ENCODE measurements at regions not wholly inside any gene's neighbourhood (a gene's known extent, or its start where the extent isn't known, plus 50 kb on each side); places are given as distances from the start of the nearest gene placed in this dataset.
A peak's percentile ranks its signal among the peaks of the same experiment; 100 is the strongest.

GRCh38 chr11:81744336-81745116 is 989.1 kb downstream of the FAM181B start:
- DNase-seq (ENCODE audit: low read depth in 1 of 2, low spot score in 1 of 2) = no peak
- no peak for TF ChIP-seq JUND (IDR thresholded peaks at IDR 0.05; ENCODE audit: low read depth)
- in situ Hi-C loops (cut with HindIII; ENCODE audit: low pct_unique_long_range_greater_than_20kb, low sequenced_read_pairs) = no loop called here

GRCh38 chr11:81725701-81726100 is 1008.0 kb downstream of the FAM181B start:
- in situ Hi-C loops (cut with HindIII; ENCODE audit: low pct_unique_long_range_greater_than_20kb, low sequenced_read_pairs) = no loop called here
- TF ChIP-seq JUND (IDR thresholded peaks at IDR 0.05; ENCODE audit: low read depth) = no peak
- no peak for DNase-seq (ENCODE audit: low read depth in 1 of 2, low spot score in 1 of 2)

GRCh38 chr11:81717695-81718094 is 1016.0 kb downstream of the FAM181B start:
- TF ChIP-seq JUND (IDR thresholded peaks at IDR 0.05; ENCODE audit: low read depth) = no peak
- no peak for DNase-seq (ENCODE audit: low read depth in 1 of 2, low spot score in 1 of 2)
- in situ Hi-C loops (cut with HindIII; ENCODE audit: low pct_unique_long_range_greater_than_20kb, low sequenced_read_pairs) = no loop called here

- no peak for TF ChIP-seq JUND (IDR thresholded peaks at IDR 0.05; ENCODE audit: low read depth)
- in situ Hi-C loops (cut with HindIII; ENCODE audit: low pct_unique_long_range_greater_than_20kb, low sequenced_read_pairs) = no loop called here
- DNase-seq (ENCODE audit: low read depth in 1 of 2, low spot score in 1 of 2) = no peak
Measured at GRCh38 chr11:81707881-81708280, 1025.8 kb downstream of the FAM181B start.

- no peak for TF ChIP-seq JUND (IDR thresholded peaks at IDR 0.05; ENCODE audit: low read depth)
- in situ Hi-C loops (cut with HindIII; ENCODE audit: low pct_unique_long_range_greater_than_20kb, low sequenced_read_pairs) = no loop called here
Measured at GRCh38 chr11:81705283-81705682, 1028.4 kb downstream of the FAM181B start.

GRCh38 chr11:81700076-81700475 is 1033.6 kb downstream of the FAM181B start:
- in situ Hi-C loops (cut with HindIII; ENCODE audit: low pct_unique_long_range_greater_than_20kb, low sequenced_read_pairs) = no loop called here
- no peak for TF ChIP-seq JUND (IDR thresholded peaks at IDR 0.05; ENCODE audit: low read depth)

More at GRCh38 chr11:81705283-81705682, 1028.4 kb downstream of the FAM181B start:
- DNase-seq (ENCODE audit: low read depth in 1 of 2, low spot score in 1 of 2) = no peak

GRCh38 chr11:81687057-81687456 is 1046.6 kb downstream of the FAM181B start:
- in situ Hi-C loops (cut with HindIII; ENCODE audit: low pct_unique_long_range_greater_than_20kb, low sequenced_read_pairs) = no loop called here
- TF ChIP-seq JUND (IDR thresholded peaks at IDR 0.05; ENCODE audit: low read depth) = no peak
- no peak for DNase-seq (ENCODE audit: low read depth in 1 of 2, low spot score in 1 of 2)

More at GRCh38 chr11:81700076-81700475, 1033.6 kb downstream of the FAM181B start:
- DNase-seq (ENCODE audit: low read depth in 1 of 2, low spot score in 1 of 2) = no peak

GRCh38 chr11:81674211-81674610 is 1059.5 kb downstream of the FAM181B start:
- DNase-seq (ENCODE audit: low read depth in 1 of 2, low spot score in 1 of 2) = no peak
- in situ Hi-C loops (cut with HindIII; ENCODE audit: low pct_unique_long_range_greater_than_20kb, low sequenced_read_pairs) = no loop called here
- no peak for TF ChIP-seq JUND (IDR thresholded peaks at IDR 0.05; ENCODE audit: low read depth)

GRCh38 chr11:81673001-81673400 is 1060.7 kb downstream of the FAM181B start:
- DNase-seq (ENCODE audit: low read depth in 1 of 2, low spot score in 1 of 2) = peak in 1 of 2 experiments; percentile 8
- TF ChIP-seq JUND (IDR thresholded peaks at IDR 0.05; ENCODE audit: low read depth) = no peak
- in situ Hi-C loops (cut with HindIII; ENCODE audit: low pct_unique_long_range_greater_than_20kb, low sequenced_read_pairs) = no loop called here

GRCh38 chr11:81669935-81670543 is 1063.6 kb downstream of the FAM181B start:
- no peak for DNase-seq (ENCODE audit: low read depth in 1 of 2, low spot score in 1 of 2)

GRCh38 chr11:81658722-81659121 is 1074.9 kb downstream of the FAM181B start:
- in situ Hi-C loops (cut with HindIII; ENCODE audit: low pct_unique_long_range_greater_than_20kb, low sequenced_read_pairs) = no loop called here
- TF ChIP-seq JUND (IDR thresholded peaks at IDR 0.05; ENCODE audit: low read depth) = no peak
- peak; percentile 5 to 52 for DNase-seq (ENCODE audit: low read depth in 1 of 2, low spot score in 1 of 2)

More at GRCh38 chr11:81669935-81670543, 1063.6 kb downstream of the FAM181B start:
- TF ChIP-seq JUND (IDR thresholded peaks at IDR 0.05; ENCODE audit: low read depth) = no peak
- in situ Hi-C loops (cut with HindIII; ENCODE audit: low pct_unique_long_range_greater_than_20kb, low sequenced_read_pairs) = no loop called here

- in situ Hi-C loops (cut with HindIII; ENCODE audit: low pct_unique_long_range_greater_than_20kb, low sequenced_read_pairs) = no loop called here
- no peak for TF ChIP-seq JUND (IDR thresholded peaks at IDR 0.05; ENCODE audit: low read depth)
- DNase-seq (ENCODE audit: low read depth in 1 of 2, low spot score in 1 of 2) = no peak
Measured at GRCh38 chr11:81655351-81655750, 1078.3 kb downstream of the FAM181B start.

- in situ Hi-C loops (cut with HindIII; ENCODE audit: low pct_unique_long_range_greater_than_20kb, low sequenced_read_pairs) = no loop called here
- TF ChIP-seq JUND (IDR thresholded peaks at IDR 0.05; ENCODE audit: low read depth) = no peak
- no peak for DNase-seq (ENCODE audit: low read depth in 1 of 2, low spot score in 1 of 2)
Measured at GRCh38 chr11:81647374-81647773, 1086.3 kb downstream of the FAM181B start.
